ENCODE measurements at regions not wholly inside any gene's neighbourhood (a gene's known extent, or its start where the extent isn't known, plus 50 kb on each side); places are given as distances from the start of the nearest gene placed in this dataset.

DNA sequence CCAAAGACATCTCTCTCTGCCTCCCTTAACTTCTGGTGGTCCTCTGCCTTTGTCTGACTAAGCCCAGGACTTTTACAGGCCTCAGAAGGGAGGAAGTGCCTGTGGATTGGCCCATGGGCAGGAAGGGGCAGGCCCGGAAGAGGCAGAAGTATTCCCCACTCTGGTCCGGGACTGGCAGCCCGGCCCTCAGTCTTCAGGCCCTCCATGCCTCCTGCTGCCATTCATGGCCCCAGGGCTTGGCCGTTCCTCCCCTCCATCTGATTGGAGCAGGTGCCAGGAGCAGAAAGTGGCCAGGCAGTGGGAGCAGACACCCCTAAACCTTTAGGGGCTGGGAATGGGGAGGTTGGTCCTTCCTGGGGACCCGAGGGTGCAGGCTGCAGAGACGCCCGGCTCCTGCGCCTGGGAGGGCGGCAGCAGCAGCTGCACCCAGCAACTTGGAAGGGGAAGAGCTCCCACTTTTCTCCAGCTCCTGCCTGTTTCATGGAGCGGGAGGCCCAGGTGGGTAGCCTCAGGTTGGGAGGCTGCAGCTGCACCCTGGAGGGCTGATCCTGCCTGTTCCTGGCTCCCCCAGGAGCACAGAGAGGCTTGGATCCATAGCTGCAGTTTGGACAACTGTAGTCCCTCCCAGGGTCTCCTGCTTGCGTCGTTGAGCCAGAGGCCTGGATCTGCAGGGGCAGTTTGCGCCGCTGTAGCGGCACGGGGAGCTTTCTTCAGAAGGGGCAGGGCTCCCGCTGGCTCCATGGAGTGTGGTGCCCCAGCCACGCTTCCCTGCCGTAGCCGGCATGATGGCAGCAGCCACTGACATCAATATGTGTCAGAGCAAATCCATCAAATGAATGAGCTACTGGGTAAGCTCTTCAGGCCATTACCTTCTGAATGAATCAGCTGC is 661.5 kb upstream of the NUDT12 start (continued):
- TF ChIP-seq TCF7L2 (IDR thresholded peaks at IDR 0.05; ENCODE audit: borderline replicate concordance, extremely low read depth, insufficient read depth, insufficient read length): no peak
- no peak for TF ChIP-seq RAD21 (IDR thresholded peaks at IDR 0.05; ENCODE audit: low read depth)
- TF ChIP-seq ZNF274 (IDR thresholded peaks at IDR 0.05; ENCODE audit: low read depth, low read length): no peak

DNA sequence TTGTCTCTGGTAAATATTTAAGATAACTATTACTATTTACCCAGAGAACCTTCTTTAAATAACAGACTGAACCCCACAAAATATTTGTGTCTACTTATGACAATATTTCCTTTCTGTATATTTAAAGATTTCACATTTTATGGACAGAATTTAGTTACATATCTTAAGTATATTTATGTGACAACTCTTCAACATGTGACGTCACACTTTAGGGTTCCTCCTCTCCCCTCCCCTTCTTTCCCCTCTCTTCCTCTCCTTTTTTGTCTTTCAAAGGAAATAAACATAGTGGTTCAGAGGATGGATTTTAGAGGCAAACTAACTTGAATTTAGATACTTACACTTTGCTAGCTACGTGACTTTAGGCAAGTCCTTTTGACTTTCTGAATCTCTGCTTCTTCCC is 655.6 kb upstream of the NUDT12 start:
- ChIA-PET POLR2A (no interaction called here), RAD21 (ENCODE audit: low non-redundant PET in 1 of 2, low total read pairs in 2 of 2, uncharacterized antibody in 2 of 2, unreplicated experiment in 2 of 2) (no interaction called here), CTCF (no interaction called here)
- H3K9me2 ChIP-seq (ENCODE audit: insufficient read depth): no peaks in the 10 kb centered on the region
- H3K9ac ChIP-seq (ENCODE audit: low read length): no peak overlapping the region
- no peak overlapping the region for H3K27ac ChIP-seq (ENCODE audit: low read depth, low read length)
- no peak overlapping the region for H3K4me3 ChIP-seq (replicated peaks in 1 of 2; ENCODE audit: low read depth in 1 of 2, low read length in 2 of 2)
- intact Hi-C loops (cut with micrococcal nuclease): no loop called here
- no peak for ATAC-seq
- no peaks in the 10 kb centered on the region for H3K4me1 ChIP-seq (ENCODE audit: control insufficient read depth in 1 of 2, insufficient read depth in 2 of 2, low read length in 2 of 2)
- no peak for DNase-seq (ENCODE audit: low read depth, low spot score)
- H3K4me2 ChIP-seq (ENCODE audit: low read length): no peak overlapping the region
- no peak overlapping the region for H2AFZ ChIP-seq (ENCODE audit: low read depth, low read length, poor library complexity, severe bottlenecking)
- BruUV-seq (replicated peaks): no TSS peak
- H3K9me3 ChIP-seq (ENCODE audit: control insufficient read depth in 1 of 2, insufficient read depth in 1 of 2, low read depth in 1 of 2, low read length in 2 of 2): no peaks in the 10 kb centered on the region
- no peaks in the 10 kb centered on the region for H3K79me2 ChIP-seq (ENCODE audit: insufficient read depth, low read length)
- no peaks in the 10 kb centered on the region for H3K27me3 ChIP-seq (ENCODE audit: insufficient read depth, low read length)
- no peaks in the 10 kb centered on the region for H3K36me3 ChIP-seq (ENCODE audit: control insufficient read depth in 1 of 2, insufficient read depth in 2 of 2, low read length in 2 of 2)
- no peaks in the 10 kb centered on the region for H4K20me1 ChIP-seq (ENCODE audit: insufficient read depth)
- TF ChIP-seq, protein P1, sequence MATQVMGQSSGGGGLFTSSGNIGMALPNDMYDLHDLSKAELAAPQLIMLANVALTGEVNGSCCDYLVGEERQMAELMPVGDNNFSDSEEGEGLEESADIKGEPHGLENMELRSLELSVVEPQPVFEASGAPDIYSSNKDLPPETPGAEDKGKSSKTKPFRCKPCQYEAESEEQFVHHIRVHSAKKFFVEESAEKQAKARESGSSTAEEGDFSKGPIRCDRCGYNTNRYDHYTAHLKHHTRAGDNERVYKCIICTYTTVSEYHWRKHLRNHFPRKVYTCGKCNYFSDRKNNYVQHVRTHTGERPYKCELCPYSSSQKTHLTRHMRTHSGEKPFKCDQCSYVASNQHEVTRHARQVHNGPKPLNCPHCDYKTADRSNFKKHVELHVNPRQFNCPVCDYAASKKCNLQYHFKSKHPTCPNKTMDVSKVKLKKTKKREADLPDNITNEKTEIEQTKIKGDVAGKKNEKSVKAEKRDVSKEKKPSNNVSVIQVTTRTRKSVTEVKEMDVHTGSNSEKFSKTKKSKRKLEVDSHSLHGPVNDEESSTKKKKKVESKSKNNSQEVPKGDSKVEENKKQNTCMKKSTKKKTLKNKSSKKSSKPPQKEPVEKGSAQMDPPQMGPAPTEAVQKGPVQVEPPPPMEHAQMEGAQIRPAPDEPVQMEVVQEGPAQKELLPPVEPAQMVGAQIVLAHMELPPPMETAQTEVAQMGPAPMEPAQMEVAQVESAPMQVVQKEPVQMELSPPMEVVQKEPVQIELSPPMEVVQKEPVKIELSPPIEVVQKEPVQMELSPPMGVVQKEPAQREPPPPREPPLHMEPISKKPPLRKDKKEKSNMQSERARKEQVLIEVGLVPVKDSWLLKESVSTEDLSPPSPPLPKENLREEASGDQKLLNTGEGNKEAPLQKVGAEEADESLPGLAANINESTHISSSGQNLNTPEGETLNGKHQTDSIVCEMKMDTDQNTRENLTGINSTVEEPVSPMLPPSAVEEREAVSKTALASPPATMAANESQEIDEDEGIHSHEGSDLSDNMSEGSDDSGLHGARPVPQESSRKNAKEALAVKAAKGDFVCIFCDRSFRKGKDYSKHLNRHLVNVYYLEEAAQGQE (IDR thresholded peaks at IDR 0.05; ENCODE audit: low read depth): no peak
- no peak for TF ChIP-seq YY1 (IDR thresholded peaks at IDR 0.05; ENCODE audit: extremely low read depth, insufficient replicate concordance, low read depth, low read length)
- TF ChIP-seq TCF7L2 (IDR thresholded peaks at IDR 0.05; ENCODE audit: borderline replicate concordance, extremely low read depth, insufficient read depth, insufficient read length): no peak
- TF ChIP-seq, protein P2, sequence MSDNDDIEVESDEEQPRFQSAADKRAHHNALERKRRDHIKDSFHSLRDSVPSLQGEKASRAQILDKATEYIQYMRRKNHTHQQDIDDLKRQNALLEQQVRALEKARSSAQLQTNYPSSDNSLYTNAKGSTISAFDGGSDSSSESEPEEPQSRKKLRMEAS (IDR thresholded peaks at IDR 0.05): no peak
- TF ChIP-seq CEBPB (IDR thresholded peaks at IDR 0.05; ENCODE audit: low read depth): no peak
- TF ChIP-seq SIN3A (IDR thresholded peaks at IDR 0.05; ENCODE audit: low read depth): no peak
- TF ChIP-seq EGR1 (IDR thresholded peaks at IDR 0.05; ENCODE audit: low read depth): no peak
- no peak for TF ChIP-seq POLR2AphosphoS5 (IDR thresholded peaks at IDR 0.05; ENCODE audit: low read depth, low read length)
- no peak for TF ChIP-seq ELF1 (IDR thresholded peaks at IDR 0.05; ENCODE audit: borderline replicate concordance, low read depth)
- no peak for TF ChIP-seq POLR2A (IDR thresholded peaks at IDR 0.05; ENCODE audit: borderline replicate concordance, extremely low read depth, insufficient read depth, insufficient read length)
- TF ChIP-seq, protein P3, sequence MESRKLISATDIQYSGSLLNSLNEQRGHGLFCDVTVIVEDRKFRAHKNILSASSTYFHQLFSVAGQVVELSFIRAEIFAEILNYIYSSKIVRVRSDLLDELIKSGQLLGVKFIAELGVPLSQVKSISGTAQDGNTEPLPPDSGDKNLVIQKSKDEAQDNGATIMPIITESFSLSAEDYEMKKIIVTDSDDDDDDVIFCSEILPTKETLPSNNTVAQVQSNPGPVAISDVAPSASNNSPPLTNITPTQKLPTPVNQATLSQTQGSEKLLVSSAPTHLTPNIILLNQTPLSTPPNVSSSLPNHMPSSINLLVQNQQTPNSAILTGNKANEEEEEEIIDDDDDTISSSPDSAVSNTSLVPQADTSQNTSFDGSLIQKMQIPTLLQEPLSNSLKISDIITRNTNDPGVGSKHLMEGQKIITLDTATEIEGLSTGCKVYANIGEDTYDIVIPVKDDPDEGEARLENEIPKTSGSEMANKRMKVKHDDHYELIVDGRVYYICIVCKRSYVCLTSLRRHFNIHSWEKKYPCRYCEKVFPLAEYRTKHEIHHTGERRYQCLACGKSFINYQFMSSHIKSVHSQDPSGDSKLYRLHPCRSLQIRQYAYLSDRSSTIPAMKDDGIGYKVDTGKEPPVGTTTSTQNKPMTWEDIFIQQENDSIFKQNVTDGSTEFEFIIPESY (IDR thresholded peaks at IDR 0.05; ENCODE audit: extremely low read depth, insufficient replicate concordance, low read length): no peak
- no peak for TF ChIP-seq SP1 (IDR thresholded peaks at IDR 0.05; ENCODE audit: low read depth)
- no peak for TF ChIP-seq RAD21 (IDR thresholded peaks at IDR 0.05; ENCODE audit: low read depth)
- TF ChIP-seq, protein P4, sequence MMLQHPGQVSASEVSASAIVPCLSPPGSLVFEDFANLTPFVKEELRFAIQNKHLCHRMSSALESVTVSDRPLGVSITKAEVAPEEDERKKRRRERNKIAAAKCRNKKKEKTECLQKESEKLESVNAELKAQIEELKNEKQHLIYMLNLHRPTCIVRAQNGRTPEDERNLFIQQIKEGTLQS (IDR thresholded peaks at IDR 0.05): no peak
- TF ChIP-seq, protein P5, sequence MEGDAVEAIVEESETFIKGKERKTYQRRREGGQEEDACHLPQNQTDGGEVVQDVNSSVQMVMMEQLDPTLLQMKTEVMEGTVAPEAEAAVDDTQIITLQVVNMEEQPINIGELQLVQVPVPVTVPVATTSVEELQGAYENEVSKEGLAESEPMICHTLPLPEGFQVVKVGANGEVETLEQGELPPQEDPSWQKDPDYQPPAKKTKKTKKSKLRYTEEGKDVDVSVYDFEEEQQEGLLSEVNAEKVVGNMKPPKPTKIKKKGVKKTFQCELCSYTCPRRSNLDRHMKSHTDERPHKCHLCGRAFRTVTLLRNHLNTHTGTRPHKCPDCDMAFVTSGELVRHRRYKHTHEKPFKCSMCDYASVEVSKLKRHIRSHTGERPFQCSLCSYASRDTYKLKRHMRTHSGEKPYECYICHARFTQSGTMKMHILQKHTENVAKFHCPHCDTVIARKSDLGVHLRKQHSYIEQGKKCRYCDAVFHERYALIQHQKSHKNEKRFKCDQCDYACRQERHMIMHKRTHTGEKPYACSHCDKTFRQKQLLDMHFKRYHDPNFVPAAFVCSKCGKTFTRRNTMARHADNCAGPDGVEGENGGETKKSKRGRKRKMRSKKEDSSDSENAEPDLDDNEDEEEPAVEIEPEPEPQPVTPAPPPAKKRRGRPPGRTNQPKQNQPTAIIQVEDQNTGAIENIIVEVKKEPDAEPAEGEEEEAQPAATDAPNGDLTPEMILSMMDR (IDR thresholded peaks at IDR 0.05 in 2 of 3, conservative IDR thresholded peaks at IDR 0.05 in 1 of 3; ENCODE audit: borderline replicate concordance in 1 of 3, insufficient read depth in 1 of 3, low read depth in 2 of 3, low read length in 2 of 3): no peak

Data from HCT116 (cell line).